ENCODE measurements at regions not wholly inside any gene's neighbourhood (a gene's known extent, or its start where the extent isn't known, plus 50 kb on each side); places are given as distances from the start of the nearest gene placed in this dataset.

DNA sequence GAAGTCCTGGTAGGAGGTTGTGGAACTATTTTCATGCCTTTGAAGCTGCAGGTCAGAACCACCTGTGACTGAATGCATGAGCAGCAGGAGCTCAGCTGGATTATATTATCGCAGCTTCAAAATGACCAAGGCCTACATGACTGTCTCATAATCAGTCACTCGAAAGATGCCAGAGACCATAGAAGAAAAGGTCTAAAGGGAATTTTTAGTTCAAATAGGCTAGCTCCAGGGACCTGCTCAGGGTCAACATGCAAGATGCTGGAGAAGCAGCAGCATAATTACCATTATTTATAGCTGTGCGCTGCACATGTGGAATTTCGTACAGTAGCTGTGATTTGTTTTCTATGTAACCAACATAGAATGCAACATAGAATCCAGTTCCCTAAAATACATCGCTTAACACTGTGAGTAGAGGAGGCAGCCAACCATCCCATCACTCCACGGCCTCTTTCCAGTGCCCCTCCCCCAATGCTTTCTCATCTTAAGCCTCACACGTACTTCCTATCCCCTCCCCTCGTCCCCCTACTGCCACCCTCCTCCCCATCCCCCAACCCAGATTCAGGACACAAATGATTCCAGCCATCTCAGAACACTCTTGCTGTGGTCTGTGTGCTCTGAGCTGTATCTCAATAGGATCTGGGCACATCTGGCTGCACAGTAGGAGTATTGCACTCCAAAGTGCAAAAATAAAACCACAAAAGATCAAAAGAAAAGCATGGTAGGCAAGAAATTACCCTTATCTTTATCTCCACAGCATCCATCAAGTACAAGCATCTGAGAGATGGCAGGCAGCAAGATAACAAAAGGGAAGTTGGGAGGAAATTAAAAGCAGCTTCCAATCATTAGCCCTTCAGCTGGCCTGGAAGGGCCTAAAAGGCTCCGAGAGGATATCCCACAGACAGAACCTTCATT, 352.8 kb upstream of the SEMA6D start:
- no peaks in the 10 kb centered on the region for H3K9me3 Mint-ChIP-seq
- H4K8ac ChIP-seq (replicated peaks; ENCODE audit: insufficient read length, low read depth, low read length): no peak overlapping the region
- no peaks in the 10 kb centered on the region for H3K79me2 ChIP-seq (ENCODE audit: insufficient read depth, low read length)
- H3K79me1 ChIP-seq (ENCODE audit: insufficient read depth, low read depth, low read length, poor library complexity, severe bottlenecking): no peaks in the 10 kb centered on the region
- no peak overlapping the region for H3T11ph ChIP-seq (ENCODE audit: low read length)
- no peak overlapping the region for H3K18ac ChIP-seq (ENCODE audit: insufficient read length, low read depth, low read length)
- H3K4me1 Mint-ChIP-seq: peaks cover 11% of the 10 kb centered on the region in 2 experiments
- no peak overlapping the region for H2AFZ ChIP-seq (ENCODE audit: low read length)
- no peaks in the 10 kb centered on the region for H3K27me3 Mint-ChIP-seq (ENCODE audit: low read depth)
- H3K9me3 ChIP-seq (ENCODE audit: control insufficient read depth, low read depth, low read length): no peaks in the 10 kb centered on the region
- H3K4me1 ChIP-seq (ENCODE audit: insufficient read depth, low read length): no peaks in the 10 kb centered on the region; the same call in 1 of the 2 replicates
- no peak overlapping the region for H2BK12ac ChIP-seq (ENCODE audit: insufficient read length, low read depth, low read length)
- no peak overlapping the region for H2BK5ac ChIP-seq (ENCODE audit: insufficient read length, low read length)
- H3K36me3 Mint-ChIP-seq (ENCODE audit: insufficient read depth in 1 of 3, low read depth in 3 of 3): no peaks in the 10 kb centered on the region; a peak in 1 of 7 replicates
- no peak overlapping the region for H3K4ac ChIP-seq (ENCODE audit: low read depth, low read length)
- no peak for TF ChIP-seq CTCF (conservative IDR thresholded peaks at IDR 0.05)
- no peak overlapping the region for H2BK20ac ChIP-seq (ENCODE audit: low read depth, low read length, poor library complexity, severe bottlenecking)
- H3K23ac ChIP-seq (ENCODE audit: insufficient read length, low read depth, low read length): no peak overlapping the region
- H2BK120ac ChIP-seq (ENCODE audit: low read depth, low read length, poor library complexity, severe bottlenecking): no peak overlapping the region
- no peak overlapping the region for H3K27ac Mint-ChIP-seq
- H4K5ac ChIP-seq (ENCODE audit: insufficient read length, low read depth, low read length): no peak overlapping the region
- H3K27me3 ChIP-seq (ENCODE audit: insufficient read depth, low read length): no peaks in the 10 kb centered on the region
- no peak overlapping the region for H2AK5ac ChIP-seq (ENCODE audit: insufficient read length, low read length)
- H3K23me2 ChIP-seq (ENCODE audit: insufficient read length, low read depth, low read length, poor library complexity, severe bottlenecking): no peaks in the 10 kb centered on the region
- no peak overlapping the region; a peak in 1 of 5 replicates for H3K4me3 Mint-ChIP-seq
- H3K14ac ChIP-seq (ENCODE audit: insufficient read depth, low read length): no peak overlapping the region
- H3K27ac ChIP-seq (ENCODE audit: insufficient read length, low read depth, low read length): no peak overlapping the region
- H3K9ac ChIP-seq (ENCODE audit: extremely low read depth, insufficient read length, low read length): no peak overlapping the region
- H3K56ac ChIP-seq (ENCODE audit: insufficient read length, low read depth, low read length): no peak overlapping the region
- no peak overlapping the region for H4K91ac ChIP-seq (ENCODE audit: insufficient read length, low read depth, low read length)
- DNase-seq: no peak
- no peak overlapping the region for H2BK15ac ChIP-seq (ENCODE audit: low read depth, low read length)
- H3K4me2 ChIP-seq (ENCODE audit: insufficient read depth, insufficient read length, low read length): no peak overlapping the region
- WGBS (ENCODE audit: extremely low coverage, insufficient read length, low lambda C conversion rate): no CpG with 5 or more reads among the region's 9 CpGs
- H4K20me1 ChIP-seq (ENCODE audit: control insufficient read depth, insufficient read depth, insufficient read length): no peaks in the 10 kb centered on the region

Measured in H9 (cell line).